ENCODE measurements at regions not wholly inside any gene's neighbourhood (a gene's known extent, or its start where the extent isn't known, plus 50 kb on each side); places are given as distances from the start of the nearest gene placed in this dataset.

DNA sequence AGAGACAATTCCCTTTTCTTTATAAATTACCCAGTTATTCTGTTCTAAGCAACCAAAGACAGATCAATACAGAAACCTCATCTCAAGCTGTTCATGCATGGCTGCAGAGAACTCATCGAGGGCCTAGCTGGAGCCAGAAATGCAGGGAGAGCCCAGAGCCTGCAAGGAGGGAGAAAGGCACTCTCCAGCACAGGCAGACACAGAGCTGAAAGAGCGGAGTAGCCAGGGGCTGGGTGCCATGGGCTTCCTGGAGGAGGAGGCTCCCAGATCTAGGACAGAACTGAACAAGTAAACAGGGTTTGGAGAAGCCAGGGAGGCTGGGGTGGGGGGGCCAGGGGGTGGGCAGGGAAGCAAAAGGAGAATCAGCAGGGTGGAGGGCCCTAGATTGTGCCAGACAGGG is 144.2 kb upstream of the ZNF507 start:
- DNase-seq = no peak

GRCh38 chr19:32201636-32202051 is 143.8 kb upstream of the ZNF507 start:
- DNase-seq = no peak

DNA sequence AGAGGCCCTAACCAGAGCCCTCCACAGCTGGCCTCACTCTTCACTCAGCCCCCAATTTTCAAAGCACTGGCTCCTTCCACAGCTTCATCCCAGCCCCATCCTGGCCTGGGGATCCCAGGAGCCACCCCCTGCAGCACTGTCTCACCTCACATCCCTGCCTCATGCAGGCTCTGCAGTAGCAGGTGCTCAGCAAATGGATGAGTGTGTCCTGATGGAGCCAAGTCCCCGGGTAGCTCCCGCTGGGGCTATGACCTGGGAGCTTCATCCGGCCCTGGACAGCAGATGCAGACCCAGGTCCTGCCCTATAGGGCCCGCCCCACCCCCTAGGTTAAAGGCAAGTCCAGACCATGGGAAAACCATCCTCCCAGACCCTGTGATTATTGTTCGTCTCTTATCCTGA is 143.2 kb upstream of the ZNF507 start:
- DNase-seq = no peak

GRCh38 chr19:32203161-32203560 is 142.2 kb upstream of the ZNF507 start:
- DNase-seq = no peak

DNA sequence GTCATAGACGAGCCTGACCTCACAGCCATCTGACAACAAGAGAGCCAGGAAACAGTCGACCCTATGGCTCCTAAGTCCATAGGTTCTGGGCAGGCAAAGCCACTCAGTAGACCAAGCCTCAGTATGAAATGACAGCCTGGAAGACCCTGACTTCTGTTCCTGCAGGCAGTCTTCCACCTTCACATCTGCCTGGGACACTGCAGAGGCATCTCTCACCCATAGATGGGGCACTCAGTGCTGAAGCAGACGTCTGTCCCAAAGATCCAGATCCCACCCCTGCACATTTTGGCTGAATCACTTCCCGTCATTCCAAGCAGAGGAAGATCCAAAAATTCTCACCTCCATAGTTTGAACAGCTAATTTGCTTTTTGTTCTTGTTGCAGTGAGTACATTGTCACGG is 139.3 kb upstream of the ZNF507 start:
- no peak for DNase-seq

GRCh38 chr19:32208060-32208459 is 137.3 kb upstream of the ZNF507 start:
- DNase-seq = no peak

- DNase-seq = no peak
Measured at GRCh38 chr19:32219392-32219791, 126.0 kb upstream of the ZNF507 start.

DNA sequence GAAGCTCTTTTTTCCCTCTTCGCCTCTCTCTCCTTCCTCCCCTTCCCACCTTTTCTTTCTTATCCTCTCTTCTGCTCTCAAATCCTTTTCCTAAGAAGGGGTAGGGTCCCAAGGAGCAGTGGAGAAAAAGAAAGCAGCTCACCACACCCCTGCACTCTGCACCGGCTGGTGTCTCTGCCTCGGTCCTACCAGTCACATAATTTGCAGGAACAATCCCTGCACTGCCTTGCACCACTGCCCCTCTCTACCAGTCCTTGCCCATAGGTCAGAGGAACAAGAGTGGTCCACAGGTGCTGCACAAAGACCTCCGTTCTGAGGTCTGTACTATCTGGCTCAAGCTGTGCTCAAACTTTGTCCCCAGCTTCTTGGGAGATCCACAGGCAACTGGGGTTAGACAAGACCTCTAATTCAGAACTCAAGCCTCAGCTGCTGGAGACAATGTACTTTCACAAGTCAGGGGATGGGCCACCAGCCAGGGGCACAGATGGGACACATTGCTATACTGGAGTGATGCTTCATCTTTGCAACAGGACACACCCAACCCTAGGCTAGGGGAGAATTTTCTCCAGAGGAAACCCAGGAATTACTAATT is 125.4 kb upstream of the ZNF507 start:
- no peak for DNase-seq

GRCh38 chr19:32220951-32221350 is 124.5 kb upstream of the ZNF507 start:
- DNase-seq = no peak

DNA sequence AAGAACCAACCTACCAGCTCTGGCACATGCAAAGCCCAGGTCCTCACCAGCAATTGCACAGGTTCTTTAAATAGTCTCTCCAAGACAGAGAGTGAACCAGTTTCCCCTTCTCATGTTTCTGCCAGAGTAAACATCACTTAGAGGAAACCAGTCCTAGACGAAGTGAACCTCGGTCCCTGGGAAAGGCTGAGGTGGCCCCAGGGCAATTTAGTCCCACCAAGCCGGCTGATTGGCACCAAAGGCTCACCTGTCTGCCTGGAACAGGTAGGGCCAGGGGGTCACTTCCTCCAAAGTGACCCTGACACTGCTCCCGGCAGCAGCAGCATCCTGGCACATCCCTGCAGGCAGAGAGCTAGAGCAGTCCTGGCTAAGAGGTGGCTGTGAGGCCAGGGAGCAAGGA is 122.9 kb upstream of the ZNF507 start:
- DNase-seq = no peak

DNA sequence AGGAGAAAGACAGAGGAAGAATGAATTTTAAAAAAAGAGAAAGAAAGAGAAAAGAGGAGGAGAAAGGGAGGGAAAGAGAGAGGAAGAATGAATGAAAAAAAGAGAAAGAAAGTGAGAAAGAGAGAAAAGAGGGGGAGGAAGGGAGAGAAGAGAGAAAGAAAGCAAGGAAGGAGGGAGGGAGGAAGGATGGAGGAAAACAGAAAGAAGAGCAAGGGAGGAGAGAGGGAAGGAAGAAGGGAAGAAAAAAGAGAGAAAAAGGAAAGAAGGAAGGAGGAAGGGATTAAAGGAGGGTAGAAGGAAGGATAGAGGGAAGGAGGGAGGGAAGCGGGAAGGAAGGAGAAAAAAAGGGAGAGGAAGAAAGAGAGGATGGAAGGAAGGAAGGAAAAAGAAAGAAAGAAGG is 122.3 kb upstream of the ZNF507 start:
- DNase-seq = no peak

- DNase-seq = no peak
Measured at GRCh38 chr19:32223595-32224370, 121.6 kb upstream of the ZNF507 start.

- DNase-seq = peak; percentile 52 to 66
Measured at GRCh38 chr19:32224371-32225244, 120.8 kb upstream of the ZNF507 start.

- DNase-seq = no peak
Measured at GRCh38 chr19:32227561-32228165, 117.7 kb upstream of the ZNF507 start.

DNA sequence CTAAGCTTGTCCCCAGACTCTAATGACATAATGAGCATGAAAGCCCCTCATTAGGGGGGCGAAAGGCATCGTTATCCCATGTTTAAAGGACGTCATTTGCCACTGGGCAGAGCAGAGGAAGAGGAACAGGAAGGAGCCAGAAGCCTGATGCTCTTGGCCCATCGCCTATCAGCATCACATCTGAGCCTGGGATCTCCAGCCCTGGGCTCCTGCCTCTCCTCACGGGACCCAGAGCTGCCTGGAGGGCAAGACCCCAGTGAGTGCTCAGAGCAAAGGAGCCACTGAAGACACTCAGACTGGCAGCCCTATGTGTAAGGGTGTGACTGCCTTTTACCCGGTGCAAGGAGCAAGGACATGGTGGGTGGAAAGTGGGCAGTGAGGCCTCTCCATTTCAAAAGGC is 115.0 kb upstream of the ZNF507 start:
- no peak for DNase-seq

- no peak for DNase-seq
Measured at GRCh38 chr19:32231020-32231419, 114.4 kb upstream of the ZNF507 start.

DNA sequence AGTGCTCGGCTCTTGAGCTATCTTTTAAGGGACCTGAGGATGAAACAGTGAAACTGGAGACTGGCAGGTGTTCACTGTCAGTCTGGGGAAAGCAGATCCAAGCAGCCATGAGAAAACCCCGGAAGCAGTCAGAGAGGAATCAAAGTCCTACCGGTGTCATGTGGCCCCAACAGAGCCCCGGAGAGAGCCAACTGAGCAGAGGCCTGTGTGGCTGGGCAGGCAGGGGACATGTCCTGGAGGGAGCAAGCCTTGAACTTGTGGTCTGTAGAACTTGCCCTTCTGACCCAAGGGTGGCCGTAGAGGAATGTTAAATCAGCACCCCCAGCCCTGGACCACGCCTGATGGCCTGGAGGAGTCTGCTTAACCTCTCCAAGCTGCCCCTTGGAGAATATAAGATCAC is 113.7 kb upstream of the ZNF507 start:
- no peak for DNase-seq

- no peak for DNase-seq
Measured at GRCh38 chr19:32232449-32232848, 113.0 kb upstream of the ZNF507 start.

DNA sequence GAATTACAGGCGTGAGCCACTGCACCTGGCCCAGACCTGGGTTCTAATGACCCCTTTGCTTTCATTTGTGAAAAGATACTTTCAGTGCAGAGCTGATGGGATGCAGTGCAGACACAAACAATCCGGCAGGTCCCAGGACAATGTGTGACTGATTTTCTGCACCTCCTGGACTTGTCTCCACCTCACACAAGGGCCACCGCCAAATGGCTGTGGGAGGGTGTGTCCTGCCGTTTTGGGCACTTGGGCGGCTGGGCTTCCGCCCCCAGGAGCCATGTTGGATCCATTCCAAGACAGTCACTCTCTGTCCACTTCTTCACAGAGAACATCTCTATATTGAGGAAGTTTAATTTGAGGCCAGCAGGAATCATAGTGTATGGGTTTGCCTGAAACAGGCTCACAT is 112.3 kb upstream of the ZNF507 start:
- no peak for DNase-seq

DNA sequence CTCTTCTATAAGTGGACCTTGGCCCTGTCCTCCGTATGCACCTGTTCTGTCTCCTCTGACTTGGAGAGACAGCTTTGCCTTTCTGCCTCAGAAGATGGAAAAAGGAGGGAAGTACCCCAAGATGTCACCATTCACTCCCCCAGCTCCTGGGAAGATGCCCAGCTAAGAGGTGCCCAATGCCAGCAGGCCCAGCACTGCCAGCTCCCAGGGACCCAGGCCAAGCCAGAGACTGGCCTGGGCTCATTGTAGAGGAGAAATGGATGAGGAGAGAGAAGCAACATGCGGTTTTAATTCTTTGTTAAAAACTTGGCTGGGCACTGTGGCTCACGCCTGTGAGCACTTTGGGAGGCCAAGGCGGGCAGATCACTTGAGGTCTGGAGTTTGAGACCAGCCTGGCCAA is 111.5 kb upstream of the ZNF507 start:
- DNase-seq = no peak

DNA sequence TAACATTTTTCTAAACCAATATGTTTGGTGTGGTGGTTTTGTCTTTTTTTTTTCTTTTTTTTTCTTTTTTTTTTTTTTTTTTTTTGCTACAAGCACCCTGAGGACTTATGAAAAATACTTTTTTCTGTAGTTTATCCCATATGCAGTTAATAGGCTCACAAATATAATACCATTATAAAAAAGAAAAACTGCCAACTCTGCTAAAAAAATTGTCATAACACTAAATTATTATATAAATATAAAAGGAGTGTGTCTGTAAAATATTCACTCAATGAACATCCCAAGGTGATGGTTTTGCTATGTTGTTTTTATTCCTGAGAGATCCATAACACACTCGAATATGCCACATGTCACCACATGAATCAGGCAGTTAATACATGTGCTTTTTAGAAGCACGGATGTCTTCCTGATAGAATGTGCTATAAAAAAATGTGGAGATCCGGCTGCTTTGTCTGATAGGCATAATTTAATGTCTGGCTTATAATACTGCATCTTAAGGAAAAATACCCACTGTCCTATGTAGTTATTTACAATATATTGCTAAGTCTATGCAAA is 110.7 kb upstream of the ZNF507 start:
- DNase-seq = no peak

GRCh38 chr19:32238076-32238475 is 107.3 kb upstream of the ZNF507 start:
- DNase-seq = no peak

Measured in right lung (tissue), 2 donors.